SK-N-SH (cell line): ENCODE measurements at regions not wholly inside any gene's neighbourhood (a gene's known extent, or its start where the extent isn't known, plus 50 kb on each side); places are given as distances from the start of the nearest gene placed in this dataset.

Source experiments
- CTCF ChIA-PET: fragments of 300-600, 350-600 bp; formaldehyde crosslinking; extraction: SDS; loops from one replicate; lab custom pipeline; 2021; lab: Yijun Ruan, JAX
- POLR2A ChIA-PET: fragments of 350-600 bp; sonication (Branson Sonifier 250); formaldehyde crosslinking; extraction: SDS; loops from one replicate; lab custom pipeline; 2020; ENCODE audit warnings: antibody characterized with exemption, inconsistent platforms; lab: Yijun Ruan, JAX
- DNase-seq: peaks from one replicate; pipeline ENCODE4 v3.0.0; 2012
- H2AFZ ChIP-seq: fragments of 200-600 bp; sonication (generic); 2 replicates; pipeline ENCODE4 v1.8.1; 2016; ENCODE audit warnings: antibody characterized with exemption, mild to moderate bottlenecking, low read depth
- H3F3A ChIP-seq: fragments of 200-600 bp; sonication (generic); replicated peaks from 2 replicates; pipeline ENCODE3; 2016; ENCODE audit warnings: antibody characterized with exemption, mild to moderate bottlenecking; ENCODE audit not compliant: insufficient read depth
- H3K27ac ChIP-seq, 2 experiments: fragments of 200-500 bp in 1 of 2; fragments of 200-600 bp in 1 of 2; sonication (Bioruptor generic) in 1 of 2; sonication (generic), shearing (Covaris generic) in 1 of 2; 2 replicates each; pipeline versions ENCODE4 v1.5.1 to v1.6.1; 2014 to 2016; ENCODE audit warnings: low read depth in 2 of 2, inconsistent platforms in 1 of 2, low read length in 1 of 2, mild to moderate bottlenecking in 1 of 2, mixed read lengths in 1 of 2
- H3K27me3 ChIP-seq: fragments of 200-600 bp; sonication (generic), shearing (Covaris generic); 2 replicates; pipeline ENCODE4 v1.6.1; 2016; ENCODE audit warnings: mixed run types; ENCODE audit not compliant: insufficient read depth
- H3K36me3 ChIP-seq, 2 experiments: fragments of 200-500 bp in 1 of 2; fragments of 200-600 bp in 1 of 2; sonication (Bioruptor generic) in 1 of 2; sonication (generic) in 1 of 2; replicated peaks in 1 of 2; 2 replicates each; pipeline versions ENCODE3 to v1.5.1; 2014 to 2016; ENCODE audit warnings: low read length in 1 of 2, mild to moderate bottlenecking in 1 of 2; ENCODE audit not compliant: insufficient read depth in 2 of 2, control insufficient read depth in 1 of 2
- H3K4me1 ChIP-seq, 2 experiments: fragments of 200-500 bp in 1 of 2; fragments of 200-600 bp in 1 of 2; sonication (Bioruptor generic) in 1 of 2; sonication (generic), shearing (Covaris generic) in 1 of 2; 2 replicates each; pipeline versions ENCODE4 v1.5.1 to v1.6.1; 2014 to 2016; ENCODE audit warnings: low read depth in 1 of 2, low read length in 1 of 2, mixed run types in 1 of 2; ENCODE audit not compliant: insufficient read depth in 2 of 2, control insufficient read depth in 1 of 2
- H3K4me2 ChIP-seq: fragments of 200-600 bp; sonication (generic), shearing (Covaris generic); 2 replicates; pipeline ENCODE4 v1.6.1; 2017; ENCODE audit warnings: mixed run types
- H3K4me3 ChIP-seq, 2 experiments: fragments of 200-500 bp in 1 of 2; fragments of 200-600 bp in 1 of 2; sonication (Bioruptor generic) in 1 of 2; sonication (generic), shearing (Covaris generic) in 1 of 2; 2 replicates each; pipeline versions ENCODE4 v1.5.1 to v1.8.1; 2014 to 2016; ENCODE audit warnings: low read depth in 2 of 2, inconsistent platforms in 1 of 2, low read length in 1 of 2, mild to moderate bottlenecking in 1 of 2, mixed read lengths in 1 of 2, moderate library complexity in 1 of 2
- H3K79me2 ChIP-seq: fragments of 200-600 bp; sonication (generic); 2 replicates; pipeline ENCODE4 v1.8.1; 2017; ENCODE audit warnings: mild to moderate bottlenecking; ENCODE audit not compliant: insufficient read depth
- H3K9ac ChIP-seq: fragments of 200-600 bp; sonication (generic); 2 replicates; pipeline ENCODE4 v1.6.1; 2017; ENCODE audit warnings: mixed run types
- H3K9me2 ChIP-seq: fragments of 200-600 bp; sonication (generic); 2 replicates; pipeline ENCODE4 v1.6.1; 2017; ENCODE audit warnings: mixed run types
- H3K9me3 ChIP-seq: fragments of 200-600 bp; sonication (generic); 2 replicates; pipeline ENCODE4 v1.6.1; 2017; ENCODE audit warnings: mixed run types, mild to moderate bottlenecking, moderate library complexity
- H4K20me1 ChIP-seq: fragments of 200-600 bp; sonication (generic); 2 replicates; pipeline ENCODE4 v1.6.1; 2017; ENCODE audit warnings: mild to moderate bottlenecking, mixed run types; ENCODE audit not compliant: insufficient read depth
- CHD2 ChIP-seq: fragments of 150-350 bp; IDR thresholded peaks from 2 replicates; pipeline ENCODE4 v1.6.1; 2018; ENCODE audit warnings: low read length; ENCODE audit not compliant: partially characterized antibody
- CTCF ChIP-seq: fragments of 200-600 bp; sonication (generic); IDR thresholded peaks from 2 replicates; pipeline ENCODE4 v1.6.1; 2017; ENCODE audit warnings: antibody characterized with exemption, mild to moderate bottlenecking, moderate library complexity
- EZH2phosphoT487 ChIP-seq: fragments of 200-600 bp; sonication (generic); IDR thresholded peaks from 2 replicates; pipeline ENCODE4 v1.6.1; 2017; ENCODE audit warnings: low read depth, mixed run types, mild to moderate bottlenecking, antibody characterized with exemption, moderate library complexity, borderline replicate concordance
- FOSL2 ChIP-seq: IDR thresholded peaks from 2 replicates; pipeline ENCODE4 v1.4.0; 2012; ENCODE audit warnings: low read depth, mild to moderate bottlenecking, moderate library complexity, borderline replicate concordance
- FOXJ3 ChIP-seq: sonication (generic); formaldehyde crosslinking; IDR thresholded peaks from 2 replicates; pipeline ENCODE4 v1.5.1; 2020; ENCODE audit warnings: mild to moderate bottlenecking, missing genetic modification reagents
- FOXM1 ChIP-seq: IDR thresholded peaks from 2 replicates; pipeline ENCODE4 v1.4.0; 2012; ENCODE audit warnings: low read depth, mild to moderate bottlenecking
- GABPA ChIP-seq: IDR thresholded peaks from 2 replicates; pipeline ENCODE4 v1.4.0; 2012; ENCODE audit warnings: low read depth, mild to moderate bottlenecking
- GATA2 ChIP-seq: sonication (generic); formaldehyde crosslinking; IDR thresholded peaks from 2 replicates; pipeline ENCODE4 v1.5.0; 2020; ENCODE audit warnings: mild to moderate bottlenecking, missing genetic modification reagents
- JUND ChIP-seq: IDR thresholded peaks from 2 replicates; pipeline ENCODE4 v1.4.0; 2012
- MEF2A ChIP-seq: IDR thresholded peaks from 2 replicates; pipeline ENCODE4 v1.4.0; 2012; ENCODE audit warnings: low read depth, borderline replicate concordance
- NRF1 ChIP-seq: IDR thresholded peaks from 2 replicates; pipeline ENCODE4 v1.6.1; 2012; ENCODE audit warnings: low read depth, mild to moderate bottlenecking, low read length
- POLR2AphosphoS5 ChIP-seq: IDR thresholded peaks from 2 replicates; pipeline ENCODE4 v1.6.1; 2012; ENCODE audit warnings: low read depth, low read length
- RAD21 ChIP-seq: IDR thresholded peaks from 2 replicates; pipeline ENCODE4 v1.6.1; 2012; ENCODE audit warnings: mild to moderate bottlenecking, low read length
- RCOR1 ChIP-seq: fragments of 150-350 bp; IDR thresholded peaks from 2 replicates; pipeline ENCODE4 v1.6.1; 2017; ENCODE audit warnings: antibody characterized with exemption, low read length
- TAF1 ChIP-seq: IDR thresholded peaks from 2 replicates; pipeline ENCODE4 v1.6.1; 2012; ENCODE audit warnings: low read depth, mild to moderate bottlenecking, low read length, moderate library complexity, borderline replicate concordance
- TCF12 ChIP-seq: IDR thresholded peaks from 2 replicates; pipeline ENCODE4 v1.4.0; 2012
- TEAD4 ChIP-seq: IDR thresholded peaks from 2 replicates; pipeline ENCODE4 v1.4.0; 2012; ENCODE audit warnings: mild to moderate bottlenecking, borderline replicate concordance; ENCODE audit not compliant: insufficient read depth
- USF1 ChIP-seq: IDR thresholded peaks from 2 replicates; pipeline ENCODE4 v1.4.0; 2012; ENCODE audit warnings: low read depth, borderline replicate concordance
- YY1 ChIP-seq: IDR thresholded peaks from 2 replicates; pipeline ENCODE4 v1.4.0; 2012; ENCODE audit warnings: low read depth, mild to moderate bottlenecking
- WGBS: methylation state at CpG from one replicate; pipeline ENCODE4 v1.1.6; 2017; ENCODE audit warnings: low lambda C conversion rate; 5-methylcytosine and 5-hydroxymethylcytosine counted together
- TF ChIP-seq, protein P1 (sequence below): fragments of 150-350 bp; IDR thresholded peaks from 2 replicates; pipeline ENCODE4 v1.6.1; 2017; ENCODE audit warnings: antibody characterized with exemption, low read length, low read depth, borderline replicate concordance

GRCh38 chr11:110818032-110818687 is 105.9 kb upstream of the ARHGAP20 start:
- no peaks in the 10 kb centered on the region for H3K4me1 ChIP-seq
- TF ChIP-seq JUND (0 out of 2 replicates have a peak, but pooled peaks have one; percentile 9), CHD2 (no peak)
- CTCF ChIA-PET = no interaction called here
- DNase-seq = no peak
- H3K9me3 ChIP-seq = no peaks in the 10 kb centered on the region
- H3F3A ChIP-seq = peaks cover 5% of the 10 kb centered on the region
- H3K4me3 ChIP-seq = no peak overlapping the region
- H2AFZ ChIP-seq = no peak overlapping the region
- H4K20me1 ChIP-seq = no peaks in the 10 kb centered on the region
- H3K9ac ChIP-seq = no peak overlapping the region
- no peaks in the 10 kb centered on the region for H3K27me3 ChIP-seq
- no peaks in the 10 kb centered on the region for H3K36me3 ChIP-seq
- WGBS = 63% methylated on average over 4 of the region's 6 CpGs
- no peak overlapping the region for H3K4me2 ChIP-seq
- no peaks in the 10 kb centered on the region for H3K79me2 ChIP-seq
- no peak overlapping the region for H3K27ac ChIP-seq
- H3K9me2 ChIP-seq = no peaks in the 10 kb centered on the region
- POLR2A ChIA-PET = no interaction called here

- POLR2A ChIA-PET = no interaction called here
- no peaks in the 10 kb centered on the region for H3F3A ChIP-seq
- H4K20me1 ChIP-seq = no peaks in the 10 kb centered on the region
- no peak overlapping the region for H3K4me2 ChIP-seq
- CTCF ChIA-PET = interaction anchor here (0.9 kb wide), 1 partner anchor 12 kb away, joined by 3 read pairs; no protein-coding TSS in a partner anchor
- DNase-seq = no peak
- no peaks in the 10 kb centered on the region for H3K9me2 ChIP-seq
- H3K27me3 ChIP-seq = no peaks in the 10 kb centered on the region
- H2AFZ ChIP-seq = no peak overlapping the region
- H3K4me1 ChIP-seq = no peaks in the 10 kb centered on the region
- TF ChIP-seq FOXM1 (no peak), TCF12 (no peak), TAF1 (no peak), CHD2 (no peak), FOSL2 (no peak), NRF1 (no peak), EZH2phosphoT487 (no peak), GABPA (no peak), TEAD4 (no peak), RAD21 (no peak), POLR2AphosphoS5 (no peak), CTCF (no peak), FOXJ3 (CRISPR knock-in tag) (no peak), MEF2A (no peak), USF1 (no peak), YY1 (no peak), GATA2 (CRISPR knock-in tag) (no peak), RCOR1 (no peak)
- TF ChIP-seq, protein P1, sequence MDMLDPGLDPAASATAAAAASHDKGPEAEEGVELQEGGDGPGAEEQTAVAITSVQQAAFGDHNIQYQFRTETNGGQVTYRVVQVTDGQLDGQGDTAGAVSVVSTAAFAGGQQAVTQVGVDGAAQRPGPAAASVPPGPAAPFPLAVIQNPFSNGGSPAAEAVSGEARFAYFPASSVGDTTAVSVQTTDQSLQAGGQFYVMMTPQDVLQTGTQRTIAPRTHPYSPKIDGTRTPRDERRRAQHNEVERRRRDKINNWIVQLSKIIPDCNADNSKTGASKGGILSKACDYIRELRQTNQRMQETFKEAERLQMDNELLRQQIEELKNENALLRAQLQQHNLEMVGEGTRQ = no peak
- no peak overlapping the region for H3K9ac ChIP-seq
- no peak overlapping the region for H3K4me3 ChIP-seq
- 66% methylated on average over 5 of the region's 5 CpGs for WGBS
- H3K27ac ChIP-seq = no peak overlapping the region
- H3K36me3 ChIP-seq = no peaks in the 10 kb centered on the region
- H3K9me3 ChIP-seq = no peaks in the 10 kb centered on the region
- H3K79me2 ChIP-seq = no peaks in the 10 kb centered on the region
Observed at GRCh38 chr11:110812086-110812733, 100.0 kb upstream of the ARHGAP20 start.
